A549 (cell line): ENCODE measurements at regions not wholly inside any gene's neighbourhood (a gene's known extent, or its start where the extent isn't known, plus 50 kb on each side); places are given as distances from the start of the nearest gene placed in this dataset.

Experiments used
- ATAC-seq, 2 experiments: fragments of 200-7000 bp in 1 of 2; fragments of >200 bp in 1 of 2; cut with Nextera tagmentation in 1 of 2; cut with Tn5 transposase in 1 of 2; 3 replicates each; pipeline versions ENCODE4 v1.8.0 to v1.9.1; 2018 to 2020; ENCODE audit warnings: mild to moderate bottlenecking in 1 of 2, moderate library complexity in 1 of 2
- CTCF ChIA-PET: fragments of 300-600 bp; sonication (Branson Sonifier 250); formaldehyde crosslinking; extraction: SDS; loops from one replicate; lab custom pipeline; 2021; ENCODE audit warnings: antibody characterized with exemption, inconsistent platforms; lab: Yijun Ruan, JAX
- POLR2A ChIA-PET: fragments of 350-600 bp; formaldehyde crosslinking; extraction: SDS; loops from one replicate; lab custom pipeline; 2021; ENCODE audit warnings: antibody characterized with exemption, inconsistent platforms; lab: Yijun Ruan, JAX
- DNase-seq, 2 experiments: peaks; one replicate each; pipeline versions ENCODE4 v3.0.0 to v3.0.0-alpha.2; 2011 to 2016; ENCODE audit warnings: low read depth in 1 of 2, low spot score in 1 of 2
- FAIRE-seq: peaks from 2 replicates; lab custom pipeline; 2011; peaks lifted over from hg19 to GRCh38; lab: Jason Lieb, UNC
- H3K27ac ChIP-seq, 2 experiments: fragments of >200 bp; sonication (Bioruptor Twin); formaldehyde crosslinking; 3 replicates each; pipeline ENCODE4 v1.5.1; 2016 to 2017
- H3K4me1 ChIP-seq: fragments of >200 bp; sonication (Bioruptor Twin); formaldehyde crosslinking; 3 replicates; pipeline ENCODE4 v1.6.1; 2016
- H3K4me2 ChIP-seq: fragments of >200 bp; sonication (Bioruptor Twin); formaldehyde crosslinking; 3 replicates; pipeline ENCODE4 v1.6.1; 2016
- H3K4me3 ChIP-seq: fragments of >200 bp; sonication (Bioruptor Twin); formaldehyde crosslinking; 3 replicates; pipeline ENCODE4 v1.5.1; 2016
- H3K9me3 ChIP-seq: fragments of >200 bp; sonication (Bioruptor Twin); formaldehyde crosslinking; 3 replicates; pipeline ENCODE4 v1.6.1; 2016
- ATOH8 ChIP-seq: fragments of 250-450 bp; sonication (Bioruptor Pico); IDR thresholded peaks from 2 replicates; pipeline ENCODE4 v1.5.0; 2020; ENCODE audit warnings: low read depth, mild to moderate bottlenecking, moderate library complexity
- CBX8 ChIP-seq: fragments of 200-600 bp; sonication (generic); IDR thresholded peaks from 2 replicates; pipeline ENCODE4 v1.6.1; 2016
- CTCF ChIP-seq: fragments of >200 bp; sonication (Bioruptor Twin); formaldehyde crosslinking; IDR thresholded peaks from 3 replicates; pipeline ENCODE4 v1.5.1; 2016
- E2F6 ChIP-seq: IDR thresholded peaks from 2 replicates; pipeline ENCODE4 v1.6.1; 2012; ENCODE audit warnings: low read depth, borderline replicate concordance
- ESRRA ChIP-seq: fragments of 150-350 bp; IDR thresholded peaks from 2 replicates; pipeline ENCODE4 v1.6.1; 2014; ENCODE audit warnings: mild to moderate bottlenecking, low read length, borderline replicate concordance
- FOSB ChIP-seq: fragments of 250-450 bp; sonication (Bioruptor Pico); IDR thresholded peaks from 2 replicates; pipeline ENCODE4 v1.5.0; 2020; ENCODE audit warnings: mild to moderate bottlenecking, moderate library complexity
- HOXB5 ChIP-seq: fragments of 250-450 bp; sonication (Bioruptor Pico); IDR thresholded peaks from 2 replicates; pipeline ENCODE4 v1.5.0; 2020; ENCODE audit warnings: mild to moderate bottlenecking, moderate library complexity
- MAZ ChIP-seq: fragments of 150-350 bp; IDR thresholded peaks from 2 replicates; pipeline ENCODE4 v1.6.1; 2014; ENCODE audit warnings: antibody characterized with exemption, low read depth, low read length, borderline replicate concordance
- PHF8 ChIP-seq: fragments of 200-600 bp; sonication (generic); IDR thresholded peaks from 2 replicates; pipeline ENCODE4 v1.6.1; 2016; ENCODE audit warnings: low read depth, mild to moderate bottlenecking, antibody characterized with exemption, moderate library complexity, borderline replicate concordance
- RAD21 ChIP-seq, 2 experiments: fragments of >200 bp in 1 of 2; sonication (Bioruptor Twin) in 1 of 2; formaldehyde crosslinking in 1 of 2; IDR thresholded peaks in 1 of 2; conservative IDR thresholded peaks in 1 of 2; 2 replicates in 1 of 2; 3 replicates in 1 of 2; pipeline ENCODE4 v1.6.1; 2012 to 2018; ENCODE audit warnings: inconsistent platforms in 1 of 2
- REST ChIP-seq: fragments of 200-600 bp; sonication (generic); IDR thresholded peaks from 2 replicates; pipeline ENCODE4 v1.6.1; 2016; ENCODE audit warnings: antibody characterized with exemption, mild to moderate bottlenecking, moderate library complexity
- TFCP2L1 ChIP-seq: fragments of 250-450 bp; sonication (Bioruptor Pico); IDR thresholded peaks from 2 replicates; pipeline ENCODE4 v1.5.0; 2021; ENCODE audit warnings: mild to moderate bottlenecking
- ZNF302 ChIP-seq: fragments of 250-450 bp; sonication (Bioruptor Pico); IDR thresholded peaks from 2 replicates; pipeline ENCODE4 v1.9.0; 2021; ENCODE audit warnings: inconsistent platforms, mild to moderate bottlenecking, moderate library complexity
- WGBS: methylation state at CpG from one replicate; pipeline ENCODE4 v1.1.6; 2017; ENCODE audit errors: missing lambda C conversion rate; 5-methylcytosine and 5-hydroxymethylcytosine counted together

GRCh38 chr5:92421196-92421595 is 1038.1 kb upstream of the ARRDC3 start (continued):
- no peak for TF ChIP-seq ESRRA
- TF ChIP-seq MAZ = no peak

GRCh38 chr5:92419261-92419660 is 1036.1 kb upstream of the ARRDC3 start:
- H3K4me3 ChIP-seq = no peak overlapping the region
- no peak overlapping the region for H3K4me2 ChIP-seq
- DNase-seq = no peak
- TF ChIP-seq HOXB5 = no peak
- POLR2A ChIA-PET = no interaction called here
- no peak overlapping the region for H3K27ac ChIP-seq
- peaks cover 27% of the 10 kb centered on the region for H3K9me3 ChIP-seq
- no peaks in the 10 kb centered on the region for H3K4me1 ChIP-seq
- no peak for ATAC-seq
- no peak for FAIRE-seq
- CTCF ChIA-PET = interaction anchor here (0.9 kb wide), 1 partner anchor 85 kb away, joined by 3 read pairs; no protein-coding TSS in a partner anchor

- TF ChIP-seq ZNF302 (no peak), FOSB (CRISPR knock-in tag) (no peak), TFCP2L1 (CRISPR knock-in tag) (no peak), CTCF (no peak), CBX8 (no peak), ATOH8 (no peak), RAD21 (conservative IDR thresholded peaks at IDR 0.05 in 1 of 2, IDR thresholded peaks at IDR 0.05 in 1 of 2) (no peak), E2F6 (no peak)
- WGBS = 87% methylated on average over 3 of the region's 3 CpGs
Measured at GRCh38 chr5:92418341-92418740, 1035.2 kb upstream of the ARRDC3 start.

GRCh38 chr5:92409134-92409533 is 1026.0 kb upstream of the ARRDC3 start:
- H3K9me3 ChIP-seq = no peaks in the 10 kb centered on the region
- ChIA-PET CTCF (interaction anchor here (1.4 kb wide), 1 partner anchor 45 kb away, joined by 3 read pairs; no protein-coding TSS in a partner anchor), POLR2A (no interaction called here)
- 60% methylated on average over 2 of the region's 2 CpGs for WGBS
- H3K27ac ChIP-seq = no peak overlapping the region
- H3K4me2 ChIP-seq = no peak overlapping the region
- TF ChIP-seq REST (no peak), PHF8 (no peak)
- peaks cover 3% of the 10 kb centered on the region; the same call in 1 of the 3 replicates for H3K4me1 ChIP-seq
- ATAC-seq = no peak
- FAIRE-seq = no peak
- no peak overlapping the region for H3K4me3 ChIP-seq
- no peak for DNase-seq

More at GRCh38 chr5:92418341-92418740, 1035.2 kb upstream of the ARRDC3 start:
- no peak overlapping the region for H3K27ac ChIP-seq
- CTCF ChIA-PET = interaction anchor here (0.9 kb wide), 1 partner anchor 86 kb away, joined by 3 read pairs; no protein-coding TSS in a partner anchor
- ATAC-seq (no peak), FAIRE-seq (no peak), DNase-seq (no peak)
- no peak overlapping the region for H3K4me3 ChIP-seq
- H3K9me3 ChIP-seq = peaks cover 26% of the 10 kb centered on the region
- no peak overlapping the region for H3K4me2 ChIP-seq
- POLR2A ChIA-PET = no interaction called here
- no peaks in the 10 kb centered on the region for H3K4me1 ChIP-seq
